ENCODE measurements at regions not wholly inside any gene's neighbourhood (a gene's known extent, or its start where the extent isn't known, plus 50 kb on each side); places are given as distances from the start of the nearest gene placed in this dataset.

- no peak for DNase-seq
Observed at GRCh38 chr9:4435197-4435596, 55.1 kb upstream of the SLC1A1 start.

GRCh38 chr9:4433379-4433778 lies 56.9 kb upstream of the SLC1A1 start:
- DNase-seq, result no peak

GRCh38 chr9:4430432-4431261 lies 59.6 kb upstream of the SLC1A1 start:
- DNase-seq, result no peak

- DNase-seq, result no peak
Observed at GRCh38 chr9:4425319-4426045, 64.8 kb upstream of the SLC1A1 start.

DNA sequence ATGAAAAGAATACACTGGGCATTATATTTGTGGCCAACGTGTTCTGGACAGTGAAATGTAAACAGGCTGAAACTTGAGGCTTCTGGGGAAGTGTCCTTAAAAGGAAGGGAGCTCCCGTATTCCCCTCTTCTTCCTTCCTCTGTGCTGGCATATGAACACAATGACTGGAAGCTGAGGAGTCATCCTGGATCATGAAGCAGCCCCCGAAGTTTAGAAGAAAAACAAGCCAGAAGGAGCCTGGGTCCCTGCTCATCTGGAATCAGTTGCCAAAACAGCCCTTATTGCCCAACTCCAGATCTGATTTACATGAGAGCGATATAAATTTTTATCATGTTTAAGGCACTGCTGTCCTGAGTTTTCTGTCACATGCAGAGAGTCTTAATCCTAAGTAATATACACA lies 65.4 kb upstream of the SLC1A1 start:
- no peak for DNase-seq

DNA sequence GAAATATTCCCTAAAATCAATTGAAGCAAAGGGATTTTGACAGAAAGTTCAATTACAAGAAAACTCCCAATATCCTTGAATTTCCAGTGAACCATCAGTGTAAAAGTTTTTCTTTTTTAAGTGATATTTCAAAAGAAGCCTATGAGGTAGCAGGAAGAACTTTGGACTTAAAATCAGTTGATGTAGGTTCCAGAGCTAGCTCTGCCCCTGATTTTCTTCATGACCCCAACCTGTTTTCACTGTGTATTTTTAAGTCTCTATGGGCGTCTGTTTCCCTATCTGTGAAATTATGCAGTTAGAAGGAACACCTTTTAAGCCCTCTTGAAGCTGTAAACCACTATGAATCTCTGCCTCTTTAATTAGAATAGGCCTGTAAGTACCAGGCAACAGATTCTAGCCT lies 66.2 kb upstream of the SLC1A1 start:
- DNase-seq, result no peak

GRCh38 chr9:4423207-4423610 lies 67.1 kb upstream of the SLC1A1 start:
- no peak for DNase-seq

DNA sequence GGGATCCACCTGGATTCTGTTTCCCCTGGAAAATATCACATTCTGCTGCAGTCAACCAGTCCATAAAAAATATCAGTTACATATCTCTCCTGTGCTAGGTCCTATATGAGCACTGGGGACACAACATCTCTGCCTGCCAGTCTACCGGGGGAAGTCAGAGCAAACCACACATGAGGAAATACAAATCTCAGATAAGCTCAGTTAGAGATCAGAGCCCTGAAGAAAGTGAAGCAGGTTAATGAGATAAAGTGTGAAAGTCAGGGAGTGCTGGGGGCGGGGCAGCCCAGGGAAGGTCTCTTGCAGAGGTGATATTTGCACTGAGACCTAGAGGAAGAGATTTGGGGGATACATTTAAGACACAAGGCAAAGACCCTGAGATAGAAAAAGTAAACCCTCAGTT lies 67.8 kb upstream of the SLC1A1 start:
- peak; percentile 6 for DNase-seq

GRCh38 chr9:4421847-4422246 lies 68.4 kb upstream of the SLC1A1 start:
- DNase-seq, result no peak

DNA sequence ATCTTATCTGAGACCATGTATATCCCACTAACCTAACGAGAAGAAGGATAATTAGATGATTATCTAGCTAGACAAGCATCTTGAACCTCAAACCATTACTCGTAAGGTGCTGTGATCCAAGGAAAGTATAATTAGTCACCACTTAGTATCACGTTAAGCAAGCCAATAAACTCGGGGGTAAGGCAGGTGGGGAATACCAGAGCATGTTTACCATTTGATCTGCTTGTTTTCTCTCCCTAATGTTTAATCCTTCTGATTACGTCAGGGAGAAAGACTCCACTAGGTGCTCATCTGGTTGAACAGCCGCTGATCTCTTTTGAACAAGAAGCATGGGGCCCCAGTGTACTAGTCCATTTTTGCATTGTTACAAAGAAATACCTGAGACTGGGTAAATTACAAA lies 69.9 kb upstream of the SLC1A1 start:
- no peak for DNase-seq

DNA sequence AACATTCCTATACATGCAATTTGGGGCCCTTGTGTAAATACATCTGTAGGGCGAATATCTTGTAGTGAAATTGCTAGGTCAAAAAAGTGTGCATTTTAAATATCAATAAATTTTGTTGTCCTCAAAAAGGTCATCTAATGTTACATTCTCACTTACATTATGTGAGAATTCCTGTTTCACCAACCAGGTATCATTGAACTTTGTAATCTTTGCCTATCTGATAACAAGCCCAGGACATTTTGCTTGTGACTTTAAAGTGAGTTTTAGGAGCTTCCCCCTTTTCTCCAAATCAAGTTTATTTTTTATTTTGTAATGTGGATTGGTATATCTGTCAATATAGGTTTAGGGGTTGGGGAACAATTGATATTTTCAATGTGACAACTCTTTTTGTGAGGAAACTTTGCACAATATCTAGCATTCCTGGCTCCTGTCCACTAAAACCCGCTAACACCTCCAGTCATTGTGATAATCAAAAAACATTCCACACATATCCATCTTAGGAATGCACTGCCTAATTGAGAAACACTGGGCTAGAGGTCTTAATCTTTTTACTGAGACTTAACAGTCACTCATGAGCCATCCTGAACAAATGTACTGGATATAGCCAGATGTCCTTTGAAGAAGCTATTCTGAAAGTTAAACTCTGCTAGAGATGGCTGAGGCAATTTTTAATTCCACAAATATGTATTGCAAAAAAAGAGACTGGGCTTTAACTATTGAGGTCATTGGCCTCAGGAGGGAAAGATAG lies 72.5 kb upstream of the SLC1A1 start:
- no peak for DNase-seq

GRCh38 chr9:4416467-4416866 lies 73.8 kb upstream of the SLC1A1 start:
- DNase-seq, result no peak

GRCh38 chr9:4415281-4415680 lies 75.0 kb upstream of the SLC1A1 start:
- DNase-seq, result no peak

DNA sequence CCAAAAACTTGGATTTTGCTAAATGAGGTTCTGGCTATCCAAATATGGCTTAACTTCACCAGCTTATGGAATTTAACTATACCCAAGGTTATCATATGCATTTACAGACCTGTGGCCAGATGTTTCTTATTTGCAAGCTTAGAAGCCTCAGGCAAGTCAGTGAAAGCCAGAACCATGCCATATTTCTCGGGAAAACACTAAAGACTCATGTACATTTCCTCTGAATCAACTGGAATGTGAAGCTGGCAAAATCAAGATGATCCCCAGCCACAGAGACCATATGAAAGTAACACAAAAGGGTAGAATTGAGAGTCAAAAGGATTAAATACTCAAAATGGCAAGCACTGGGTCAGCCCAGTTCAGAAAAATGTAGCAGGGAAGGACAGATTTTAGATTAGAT lies 76.4 kb upstream of the SLC1A1 start:
- DNase-seq, result no peak

DNA sequence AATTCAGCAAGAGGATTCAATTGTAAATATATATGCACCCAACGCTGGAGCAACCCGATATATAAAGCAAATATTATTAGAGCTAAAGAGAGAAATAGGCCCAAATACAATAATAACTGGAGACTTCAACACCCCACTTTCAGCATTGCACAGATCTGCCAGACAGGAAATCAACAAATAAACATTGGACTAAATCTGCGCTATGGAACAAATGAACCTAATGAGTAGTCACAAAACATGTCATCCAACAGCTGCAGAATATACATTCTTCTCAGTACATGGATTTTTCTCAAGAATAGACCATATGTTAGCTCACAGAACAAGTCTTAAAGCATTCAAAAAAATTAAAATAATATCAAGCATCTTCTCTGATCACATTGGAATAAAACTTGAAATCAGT lies 86.1 kb upstream of the SLC1A1 start:
- no peak for DNase-seq

DNA sequence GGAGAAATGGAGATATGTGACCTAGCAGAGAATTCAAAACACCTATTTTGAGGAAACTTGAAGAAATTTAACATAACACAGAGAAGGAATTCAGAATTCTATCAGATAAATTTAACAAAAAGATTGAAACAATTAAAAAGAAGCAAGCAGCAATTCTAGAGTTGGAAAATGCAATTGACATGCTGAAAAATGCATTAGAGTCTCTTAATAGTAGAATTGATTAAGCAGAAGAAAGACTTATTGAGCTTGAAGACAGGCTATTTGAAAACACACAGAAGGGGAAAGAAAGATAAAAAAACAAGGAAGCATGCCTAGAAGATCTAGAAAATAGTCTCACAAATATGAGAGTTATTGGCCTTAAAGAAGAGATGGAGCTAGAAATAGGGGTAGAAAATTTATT lies 87.8 kb upstream of the SLC1A1 start:
- DNase-seq, result no peak

- DNase-seq, result no peak
Observed at GRCh38 chr9:4400731-4401130, 89.5 kb upstream of the SLC1A1 start.

GRCh38 chr9:4397917-4398316 lies 92.4 kb upstream of the SLC1A1 start:
- DNase-seq, result no peak

DNA sequence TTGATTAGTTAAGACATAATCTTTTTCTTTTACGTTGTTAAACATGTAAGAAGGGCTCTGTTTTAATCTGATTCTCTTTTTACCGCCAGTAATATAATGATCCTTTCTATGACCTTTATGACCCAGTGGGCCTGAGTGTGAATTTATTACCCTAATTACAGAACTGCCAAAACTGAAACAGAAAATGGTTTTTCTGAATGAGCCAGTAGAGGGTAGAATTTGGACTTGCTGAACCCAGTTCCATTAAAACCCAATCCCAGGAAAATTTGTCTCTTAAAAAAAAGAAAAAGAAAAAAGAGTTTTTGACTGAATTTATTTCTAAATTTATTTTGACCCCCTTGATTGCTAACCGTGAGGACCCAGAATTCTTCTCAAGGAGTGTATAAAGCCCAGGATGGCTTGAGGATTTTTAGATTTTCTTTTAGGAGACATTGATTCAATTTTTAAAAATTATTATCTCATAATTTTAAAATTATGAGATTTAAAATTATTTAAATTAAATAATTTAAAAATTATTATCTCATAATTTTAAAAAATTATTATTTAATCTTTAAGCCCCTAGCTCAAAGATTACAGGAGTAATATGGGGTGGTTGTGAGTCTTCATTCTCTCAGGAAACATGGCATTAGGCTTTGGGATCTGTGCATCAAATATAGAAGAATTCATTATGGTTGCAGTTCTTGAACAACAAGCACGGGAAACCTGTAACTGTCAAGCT lies 94.1 kb upstream of the GLIS3 start:
- no peak for DNase-seq

DNA sequence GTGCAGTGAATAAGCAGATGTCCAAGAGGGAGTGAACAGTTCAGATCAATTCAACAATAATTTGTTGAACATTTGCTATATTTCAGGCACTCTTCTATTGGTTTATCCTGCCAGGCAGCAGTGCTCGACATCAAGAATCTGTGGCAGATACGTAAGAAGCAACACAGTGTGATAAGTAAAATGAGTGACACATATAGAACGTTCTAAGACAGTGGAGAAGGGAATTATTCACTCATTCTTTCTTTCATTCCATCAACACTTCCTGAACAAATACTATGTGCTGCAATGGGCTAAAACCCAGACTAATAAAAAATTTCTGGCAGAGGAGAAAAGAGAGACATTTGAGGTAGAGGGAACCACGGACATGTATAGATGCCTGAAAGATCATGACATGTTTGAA lies 89.9 kb upstream of the GLIS3 start:
- no peak for DNase-seq

- no peak for DNase-seq
Observed at GRCh38 chr9:4389003-4389402, 89.1 kb upstream of the GLIS3 start.

- no peak for DNase-seq
Observed at GRCh38 chr9:4386819-4387218, 87.0 kb upstream of the GLIS3 start.

- DNase-seq, result no peak
Observed at GRCh38 chr9:4384750-4385149, 84.9 kb upstream of the GLIS3 start.
